ENCODE measurements at regions not wholly inside any gene's neighbourhood (a gene's known extent, or its start where the extent isn't known, plus 50 kb on each side); places are given as distances from the start of the nearest gene placed in this dataset.

GRCh38 chr16:50445621-50446555 is 77.1 kb upstream of the BRD7 start:
- BruUV-seq (replicated peaks): no TSS peak
- H2AFZ ChIP-seq (ENCODE audit: low read length): no peak overlapping the region
- H3K79me2 ChIP-seq (ENCODE audit: low read length): no peaks in the 10 kb centered on the region
- DNase-seq (no peak), ATAC-seq (no peak)
- no peaks in the 10 kb centered on the region for H3F3A ChIP-seq (ENCODE audit: low read length, unreplicated experiment)
- no peak overlapping the region for H3K27ac ChIP-seq (ENCODE audit: low read length)
- H3K4me3 ChIP-seq (ENCODE audit: low read length): no peak overlapping the region
- ChIA-PET POLR2A (ENCODE audit: unreplicated experiment) (no interaction called here), CTCF (no interaction called here)
- intact Hi-C loops (cut with micrococcal nuclease): no loop called here
- no peaks in the 10 kb centered on the region for H4K20me1 ChIP-seq (ENCODE audit: low read length)
- no peaks in the 10 kb centered on the region for H3K9me2 ChIP-seq (replicated peaks; ENCODE audit: low read length)
- H3K27me3 ChIP-seq (ENCODE audit: low read length): no peaks in the 10 kb centered on the region
- no peak overlapping the region for H3K4me2 ChIP-seq (ENCODE audit: low read length)
- no peaks in the 10 kb centered on the region for H3K9me3 ChIP-seq (ENCODE audit: low read length)
- H3K4me1 ChIP-seq (ENCODE audit: insufficient read depth, low read length): no peaks in the 10 kb centered on the region
- TF ChIP-seq, protein P1, sequence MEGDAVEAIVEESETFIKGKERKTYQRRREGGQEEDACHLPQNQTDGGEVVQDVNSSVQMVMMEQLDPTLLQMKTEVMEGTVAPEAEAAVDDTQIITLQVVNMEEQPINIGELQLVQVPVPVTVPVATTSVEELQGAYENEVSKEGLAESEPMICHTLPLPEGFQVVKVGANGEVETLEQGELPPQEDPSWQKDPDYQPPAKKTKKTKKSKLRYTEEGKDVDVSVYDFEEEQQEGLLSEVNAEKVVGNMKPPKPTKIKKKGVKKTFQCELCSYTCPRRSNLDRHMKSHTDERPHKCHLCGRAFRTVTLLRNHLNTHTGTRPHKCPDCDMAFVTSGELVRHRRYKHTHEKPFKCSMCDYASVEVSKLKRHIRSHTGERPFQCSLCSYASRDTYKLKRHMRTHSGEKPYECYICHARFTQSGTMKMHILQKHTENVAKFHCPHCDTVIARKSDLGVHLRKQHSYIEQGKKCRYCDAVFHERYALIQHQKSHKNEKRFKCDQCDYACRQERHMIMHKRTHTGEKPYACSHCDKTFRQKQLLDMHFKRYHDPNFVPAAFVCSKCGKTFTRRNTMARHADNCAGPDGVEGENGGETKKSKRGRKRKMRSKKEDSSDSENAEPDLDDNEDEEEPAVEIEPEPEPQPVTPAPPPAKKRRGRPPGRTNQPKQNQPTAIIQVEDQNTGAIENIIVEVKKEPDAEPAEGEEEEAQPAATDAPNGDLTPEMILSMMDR (conservative IDR thresholded peaks at IDR 0.05; ENCODE audit: low read depth, low read length): no peak
- TF ChIP-seq EZH2phosphoT487 (IDR thresholded peaks at IDR 0.05; ENCODE audit: borderline replicate concordance, low read length) (no peak), EZH2 (IDR thresholded peaks at IDR 0.05; ENCODE audit: low read length, unreplicated experiment) (no peak)
- no peak overlapping the region for H3K9ac ChIP-seq (ENCODE audit: low read length)
- H3K36me3 ChIP-seq (ENCODE audit: low read depth, low read length): no peaks in the 10 kb centered on the region

DNA sequence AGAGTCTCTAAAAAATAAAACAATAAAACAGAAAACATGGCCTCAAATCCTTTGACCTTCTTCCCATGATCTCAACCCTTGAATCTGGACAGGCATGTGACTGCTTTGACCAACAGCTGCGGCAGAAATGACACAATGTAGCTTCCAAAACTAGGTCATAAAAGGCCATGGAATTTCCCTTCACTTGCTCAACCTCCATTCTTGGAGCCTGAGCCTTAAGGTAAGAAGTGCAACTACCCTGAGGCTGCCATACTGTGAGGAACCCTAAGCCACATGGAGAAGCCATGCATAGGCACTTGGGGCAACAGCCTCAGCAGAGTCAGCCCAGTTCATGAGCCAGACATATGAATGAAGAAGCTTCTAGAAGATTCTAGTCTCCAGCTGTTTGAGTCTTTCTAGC is 75.7 kb upstream of the BRD7 start:
- Histone ChIP-seq H3K79me2 (ENCODE audit: low read length) (no peaks in the 10 kb centered on the region), H4K20me1 (ENCODE audit: low read length) (no peaks in the 10 kb centered on the region), H3K9me3 (ENCODE audit: low read length) (no peaks in the 10 kb centered on the region), H3K4me3 (ENCODE audit: low read length) (no peak overlapping the region), H3K36me3 (ENCODE audit: low read depth, low read length) (no peaks in the 10 kb centered on the region), H2AFZ (ENCODE audit: low read length) (no peak overlapping the region), H3K27me3 (ENCODE audit: low read length) (no peaks in the 10 kb centered on the region), H3K27ac (ENCODE audit: low read length) (no peak overlapping the region), H3K9me2 (replicated peaks; ENCODE audit: low read length) (no peaks in the 10 kb centered on the region), H3K4me1 (ENCODE audit: insufficient read depth, low read length) (no peaks in the 10 kb centered on the region), H3K9ac (ENCODE audit: low read length) (no peak overlapping the region), H3K4me2 (ENCODE audit: low read length) (no peak overlapping the region), H3F3A (ENCODE audit: low read length, unreplicated experiment) (no peaks in the 10 kb centered on the region)
- CTCF ChIA-PET: no interaction called here
- intact Hi-C loops (cut with micrococcal nuclease): no loop called here
- TF ChIP-seq EZH2phosphoT487 (IDR thresholded peaks at IDR 0.05; ENCODE audit: borderline replicate concordance, low read length) (no peak), EZH2 (IDR thresholded peaks at IDR 0.05; ENCODE audit: low read length, unreplicated experiment) (no peak)
- TF ChIP-seq, protein P1 (conservative IDR thresholded peaks at IDR 0.05; ENCODE audit: low read depth, low read length): no peak
- DNase-seq: no peak
- no TSS peak for BruUV-seq (replicated peaks)
- no peak for ATAC-seq
- POLR2A ChIA-PET (ENCODE audit: unreplicated experiment): no interaction called here

DNA sequence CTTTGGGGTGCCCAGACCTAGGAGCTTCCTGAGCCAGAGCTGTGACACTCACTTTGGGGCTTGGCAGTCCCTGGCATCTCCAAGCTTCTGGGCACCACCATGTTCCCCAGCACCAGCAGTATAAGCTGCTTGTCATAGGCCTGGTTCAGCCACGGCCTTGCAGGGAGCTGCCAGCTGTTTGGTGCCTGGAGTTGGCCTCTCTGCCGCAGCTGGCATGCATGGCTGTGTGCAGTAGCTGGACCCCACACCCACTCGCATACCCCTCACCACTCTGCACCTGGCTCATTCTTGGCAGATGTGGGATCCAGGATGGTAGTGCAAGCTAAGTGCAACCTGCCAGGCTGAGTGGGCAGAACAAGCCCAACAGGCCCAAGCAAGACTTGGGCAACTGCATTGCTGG is 73.4 kb upstream of the BRD7 start:
- Histone ChIP-seq H3F3A (ENCODE audit: low read length, unreplicated experiment) (no peaks in the 10 kb centered on the region), H3K9me2 (replicated peaks; ENCODE audit: low read length) (no peaks in the 10 kb centered on the region), H3K36me3 (ENCODE audit: low read depth, low read length) (no peaks in the 10 kb centered on the region), H3K4me2 (ENCODE audit: low read length) (no peak overlapping the region), H3K79me2 (ENCODE audit: low read length) (no peaks in the 10 kb centered on the region), H3K9ac (ENCODE audit: low read length) (no peak overlapping the region), H3K27ac (ENCODE audit: low read length) (no peak overlapping the region), H3K27me3 (ENCODE audit: low read length) (no peaks in the 10 kb centered on the region), H4K20me1 (ENCODE audit: low read length) (no peaks in the 10 kb centered on the region), H3K9me3 (ENCODE audit: low read length) (no peaks in the 10 kb centered on the region), H3K4me1 (ENCODE audit: insufficient read depth, low read length) (no peaks in the 10 kb centered on the region), H3K4me3 (ENCODE audit: low read length) (no peak overlapping the region), H2AFZ (ENCODE audit: low read length) (no peak overlapping the region)
- ChIA-PET CTCF (no interaction called here), POLR2A (ENCODE audit: unreplicated experiment) (no interaction called here)
- ATAC-seq: no peak
- no TSS peak for BruUV-seq (replicated peaks)
- intact Hi-C loops (cut with micrococcal nuclease): no loop called here
- DNase-seq: no peak
- TF ChIP-seq, protein P1 (conservative IDR thresholded peaks at IDR 0.05; ENCODE audit: low read depth, low read length): no peak
- TF ChIP-seq EZH2 (IDR thresholded peaks at IDR 0.05; ENCODE audit: low read length, unreplicated experiment) (no peak), EZH2phosphoT487 (IDR thresholded peaks at IDR 0.05; ENCODE audit: borderline replicate concordance, low read length) (no peak)
